WTC11 (cell line): ENCODE measurements at regions not wholly inside any gene's neighbourhood (a gene's known extent, or its start where the extent isn't known, plus 50 kb on each side); places are given as distances from the start of the nearest gene placed in this dataset.

Source experiments
- ATAC-seq: fragments of 200-7000 bp; cut with Tn5 transposase; 2 replicates; pipeline ENCODE4 v1.10.0; 2021; ENCODE audit warnings: mild to moderate bottlenecking, moderate library complexity
- CTCF ChIA-PET: fragments of 300-600 bp; sonication (Branson Sonifier 250); formaldehyde crosslinking; loops from one replicate; lab custom pipeline; 2021; ENCODE audit warnings: antibody characterized with exemption; lab: Charles Lee
- POLR2A ChIA-PET: fragments of 350-600 bp; sonication (Branson Sonifier 250); formaldehyde crosslinking; loops from one replicate; lab custom pipeline; 2021; ENCODE audit warnings: antibody characterized with exemption; lab: Charles Lee
- DNase-seq: peaks from one replicate; pipeline ENCODE4 v3.0.0; 2021; ENCODE audit warnings: low spot score
- H3K27ac Mint-ChIP-seq: 2 replicates; pipeline ENCODE4 v1.8.0; 2021; ENCODE audit warnings: mixed read lengths
- H3K27me3 Mint-ChIP-seq: 2 replicates; pipeline ENCODE4 v1.8.0; 2021; ENCODE audit warnings: low read depth, mild to moderate bottlenecking, moderate library complexity, mixed read lengths
- H3K36me3 Mint-ChIP-seq: 2 replicates; pipeline ENCODE4 v1.8.0; 2021; ENCODE audit warnings: mixed read lengths
- H3K4me1 Mint-ChIP-seq: 2 replicates; pipeline ENCODE4 v1.8.0; 2022; ENCODE audit warnings: mixed read lengths
- H3K4me3 Mint-ChIP-seq: 2 replicates; pipeline ENCODE4 v1.8.0; 2021; ENCODE audit warnings: mild to moderate bottlenecking, moderate library complexity, mixed read lengths
- H3K9me3 Mint-ChIP-seq: 2 replicates; pipeline ENCODE4 v1.8.0; 2021; ENCODE audit warnings: mixed read lengths
- ARID4B ChIP-seq: sonication (generic); formaldehyde crosslinking; IDR thresholded peaks from 2 replicates; pipeline ENCODE4 v1.8.0; 2023; ENCODE audit warnings: missing genetic modification reagents, mild to moderate bottlenecking, borderline replicate concordance
- ATF3 ChIP-seq: sonication (generic); formaldehyde crosslinking; conservative IDR thresholded peaks from 2 replicates; pipeline ENCODE4 v1.8.1; 2022; ENCODE audit warnings: mild to moderate bottlenecking, missing genetic modification reagents
- E2F1 ChIP-seq: sonication (generic); formaldehyde crosslinking; IDR thresholded peaks from 2 replicates; pipeline ENCODE4 v1.8.0; 2022; ENCODE audit warnings: mild to moderate bottlenecking, missing genetic modification reagents
- E2F5 ChIP-seq: sonication (generic); formaldehyde crosslinking; IDR thresholded peaks from 2 replicates; pipeline ENCODE4 v1.8.1; 2022; ENCODE audit warnings: mild to moderate bottlenecking, moderate library complexity, missing genetic modification reagents
- FOXK1 ChIP-seq: sonication (generic); formaldehyde crosslinking; IDR thresholded peaks from 2 replicates; pipeline ENCODE4 v1.8.0; 2022; ENCODE audit warnings: mild to moderate bottlenecking, moderate library complexity, missing genetic modification reagents
- HMGXB4 ChIP-seq: sonication (generic); formaldehyde crosslinking; IDR thresholded peaks from 2 replicates; pipeline ENCODE4 v1.8.1; 2023; ENCODE audit warnings: mild to moderate bottlenecking, moderate library complexity, missing genetic modification reagents
- KAT7 ChIP-seq: sonication (generic); formaldehyde crosslinking; IDR thresholded peaks from 2 replicates; pipeline ENCODE4 v1.8.1; 2023; ENCODE audit warnings: missing genetic modification reagents, mild to moderate bottlenecking, borderline replicate concordance
- NFYB ChIP-seq: sonication (generic); formaldehyde crosslinking; conservative IDR thresholded peaks from 2 replicates; pipeline ENCODE4 v1.8.0; 2022; ENCODE audit warnings: low read depth, missing genetic modification reagents
- NR1H2 ChIP-seq: sonication (generic); formaldehyde crosslinking; IDR thresholded peaks from 2 replicates; pipeline ENCODE4 v1.9.0; 2021; ENCODE audit warnings: mild to moderate bottlenecking, moderate library complexity, missing genetic modification reagents
- PRDM15 ChIP-seq: sonication (generic); formaldehyde crosslinking; IDR thresholded peaks from 2 replicates; pipeline ENCODE4 v1.8.0; 2022; ENCODE audit warnings: missing genetic modification reagents
- PRRX2 ChIP-seq: fragments of 250-450 bp; sonication (Bioruptor Pico); IDR thresholded peaks from 2 replicates; pipeline ENCODE4 v1.8.0; 2021; ENCODE audit warnings: mild to moderate bottlenecking
- SP1 ChIP-seq: sonication (generic); formaldehyde crosslinking; conservative IDR thresholded peaks from 2 replicates; pipeline ENCODE4 v1.8.1; 2022; ENCODE audit warnings: missing genetic modification reagents
- TEAD1 ChIP-seq: sonication (generic); formaldehyde crosslinking; IDR thresholded peaks from 2 replicates; pipeline ENCODE4 v1.8.0; 2022; ENCODE audit warnings: mild to moderate bottlenecking, missing genetic modification reagents
- USF1 ChIP-seq: sonication (generic); formaldehyde crosslinking; IDR thresholded peaks from 2 replicates; pipeline ENCODE4 v1.8.0; 2022; ENCODE audit warnings: mild to moderate bottlenecking, missing genetic modification reagents
- ZNF232 ChIP-seq: sonication (generic); formaldehyde crosslinking; IDR thresholded peaks from 2 replicates; pipeline ENCODE4 v1.8.0; 2022; ENCODE audit warnings: mild to moderate bottlenecking, missing genetic modification reagents
- ZNF671 ChIP-seq: fragments of 250-450 bp; sonication (Bioruptor Pico); IDR thresholded peaks from 2 replicates; pipeline ENCODE4 v1.8.0; 2021; ENCODE audit warnings: mild to moderate bottlenecking
- TF ChIP-seq, protein P1 (sequence below): sonication (generic); formaldehyde crosslinking; IDR thresholded peaks from 2 replicates; pipeline ENCODE4 v1.8.1; 2022; ENCODE audit warnings: missing genetic modification reagents, borderline replicate concordance

DNA sequence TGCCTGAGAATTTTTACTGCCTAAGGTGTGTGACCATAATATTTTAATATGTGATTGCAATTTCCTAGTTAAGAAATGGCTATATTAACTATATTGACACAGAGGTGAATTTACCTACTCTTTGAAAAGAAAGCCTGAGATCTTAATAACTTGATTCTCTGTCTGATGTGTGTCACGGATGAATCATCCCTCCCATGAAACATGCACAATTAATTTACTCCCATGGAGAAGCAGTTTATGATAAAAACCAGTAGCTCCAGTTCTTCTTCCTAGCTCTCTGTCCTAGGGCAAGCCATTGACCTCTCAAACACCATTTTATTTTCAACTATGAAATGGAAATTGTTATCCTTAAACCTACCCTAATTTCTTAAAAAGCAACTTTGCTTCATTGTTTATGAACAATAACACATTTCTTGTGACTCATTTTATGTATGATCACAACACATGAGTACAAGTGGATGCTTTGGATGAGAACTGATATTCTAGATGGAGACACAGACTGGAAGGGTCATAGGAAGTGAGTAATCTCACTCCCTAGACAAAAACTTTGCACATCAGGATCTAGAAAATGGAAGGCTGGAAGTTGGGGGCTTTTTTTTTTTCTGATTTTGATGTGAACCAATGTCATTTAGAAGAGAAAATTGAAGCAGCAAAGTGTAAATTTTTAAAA lies 438.3 kb downstream of the GPAT3 start:
- Mint-ChIP-seq H3K36me3 (no peaks in the 10 kb centered on the region), H3K27me3 (no peaks in the 10 kb centered on the region), H3K9me3 (no peaks in the 10 kb centered on the region), H3K4me1 (no peaks in the 10 kb centered on the region), H3K4me3 (no peak overlapping the region)
- ATAC-seq (no peak), DNase-seq (no peak)
- POLR2A ChIA-PET, result no interaction called here
- CTCF ChIA-PET, result interaction anchor here (1.2 kb wide), 1 partner anchor 19 kb away, joined by 5 read pairs; no protein-coding TSS in a partner anchor
- TF ChIP-seq, protein P1, sequence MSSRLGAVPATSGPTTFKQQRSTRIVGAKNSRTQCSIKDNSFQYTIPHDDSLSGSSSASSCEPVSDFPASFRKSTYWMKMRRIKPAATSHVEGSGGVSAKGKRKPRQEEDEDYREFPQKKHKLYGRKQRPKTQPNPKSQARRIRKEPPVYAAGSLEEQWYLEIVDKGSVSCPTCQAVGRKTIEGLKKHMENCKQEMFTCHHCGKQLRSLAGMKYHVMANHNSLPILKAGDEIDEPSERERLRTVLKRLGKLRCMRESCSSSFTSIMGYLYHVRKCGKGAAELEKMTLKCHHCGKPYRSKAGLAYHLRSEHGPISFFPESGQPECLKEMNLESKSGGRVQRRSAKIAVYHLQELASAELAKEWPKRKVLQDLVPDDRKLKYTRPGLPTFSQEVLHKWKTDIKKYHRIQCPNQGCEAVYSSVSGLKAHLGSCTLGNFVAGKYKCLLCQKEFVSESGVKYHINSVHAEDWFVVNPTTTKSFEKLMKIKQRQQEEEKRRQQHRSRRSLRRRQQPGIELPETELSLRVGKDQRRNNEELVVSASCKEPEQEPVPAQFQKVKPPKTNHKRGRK, result no peak
- TF ChIP-seq ATF3 (CRISPR knock-in tag) (no peak), ARID4B (CRISPR knock-in tag) (no peak), SP1 (CRISPR knock-in tag) (no peak)
- TF ChIP-seq, all 79 proteins: peak for 0
- no peak overlapping the region for H3K27ac Mint-ChIP-seq

- H3K4me3 Mint-ChIP-seq, result no peak overlapping the region
- ChIA-PET CTCF (no interaction called here), POLR2A (no interaction called here)
- ATAC-seq (no peak), DNase-seq (no peak)
- no peaks in the 10 kb centered on the region for H3K4me1 Mint-ChIP-seq
- H3K27ac Mint-ChIP-seq, result no peak overlapping the region
- peaks cover 22% of the 10 kb centered on the region for H3K36me3 Mint-ChIP-seq
- no peaks in the 10 kb centered on the region for H3K27me3 Mint-ChIP-seq
- peaks cover 46% of the 10 kb centered on the region for H3K9me3 Mint-ChIP-seq
- no peak for TF ChIP-seq ZNF232 (CRISPR knock-in tag)
- TF ChIP-seq PRRX2, result no peak
- TF ChIP-seq HMGXB4 (CRISPR knock-in tag), result no peak
- no peak for TF ChIP-seq PRDM15
- TF ChIP-seq NFYB (CRISPR knock-in tag), result no peak
- TF ChIP-seq KAT7, result no peak
- no peak for TF ChIP-seq E2F5 (CRISPR knock-in tag)
- TF ChIP-seq E2F1 (CRISPR knock-in tag), result no peak
- no peak for TF ChIP-seq NR1H2 (CRISPR knock-in tag)
- no peak for TF ChIP-seq ZNF671 (CRISPR knock-in tag)
- TF ChIP-seq FOXK1 (CRISPR knock-in tag), result no peak
- TF ChIP-seq USF1, result no peak
- TF ChIP-seq TEAD1 (CRISPR knock-in tag), result no peak
Measured at GRCh38 chr4:83964996-83965541, 429.2 kb downstream of the GPAT3 start.
